BLaER1 (cell line): ENCODE measurements at regions not wholly inside any gene's neighbourhood (a gene's known extent, or its start where the extent isn't known, plus 50 kb on each side); places are given as distances from the start of the nearest gene placed in this dataset.

Experiments
- H3K27ac ChIP-seq: shearing (Covaris generic); formaldehyde crosslinking; 2 replicates; pipeline ENCODE4 v1.8.1; 2022
- H3K27me3 ChIP-seq: shearing (Covaris generic); formaldehyde crosslinking; 2 replicates; pipeline ENCODE4 v1.8.1; 2022
- H3K36me3 ChIP-seq: shearing (Covaris generic); formaldehyde crosslinking; 2 replicates; pipeline ENCODE4 v1.8.1; 2022
- H3K4me1 ChIP-seq: shearing (Covaris generic); formaldehyde crosslinking; 2 replicates; pipeline ENCODE4 v1.8.1; 2022
- H3K4me2 ChIP-seq: shearing (Covaris generic); formaldehyde crosslinking; 2 replicates; pipeline ENCODE4 v1.8.1; 2022
- H3K4me3 ChIP-seq: shearing (Covaris generic); formaldehyde crosslinking; 2 replicates; pipeline ENCODE4 v1.8.1; 2022
- H3K9ac ChIP-seq: shearing (Covaris generic); formaldehyde crosslinking; 2 replicates; pipeline ENCODE4 v1.8.1; 2022
- H3K9me3 ChIP-seq: shearing (Covaris generic); formaldehyde crosslinking; 2 replicates; pipeline ENCODE4 v1.8.1; 2022
- H4K20me1 ChIP-seq: shearing (Covaris generic); formaldehyde crosslinking; 2 replicates; pipeline ENCODE4 v1.8.1; 2022
- Cebpa-rat ChIP-seq: shearing (Covaris generic); IDR thresholded peaks from 2 replicates; pipeline ENCODE4 v1.8.1; 2022

DNA sequence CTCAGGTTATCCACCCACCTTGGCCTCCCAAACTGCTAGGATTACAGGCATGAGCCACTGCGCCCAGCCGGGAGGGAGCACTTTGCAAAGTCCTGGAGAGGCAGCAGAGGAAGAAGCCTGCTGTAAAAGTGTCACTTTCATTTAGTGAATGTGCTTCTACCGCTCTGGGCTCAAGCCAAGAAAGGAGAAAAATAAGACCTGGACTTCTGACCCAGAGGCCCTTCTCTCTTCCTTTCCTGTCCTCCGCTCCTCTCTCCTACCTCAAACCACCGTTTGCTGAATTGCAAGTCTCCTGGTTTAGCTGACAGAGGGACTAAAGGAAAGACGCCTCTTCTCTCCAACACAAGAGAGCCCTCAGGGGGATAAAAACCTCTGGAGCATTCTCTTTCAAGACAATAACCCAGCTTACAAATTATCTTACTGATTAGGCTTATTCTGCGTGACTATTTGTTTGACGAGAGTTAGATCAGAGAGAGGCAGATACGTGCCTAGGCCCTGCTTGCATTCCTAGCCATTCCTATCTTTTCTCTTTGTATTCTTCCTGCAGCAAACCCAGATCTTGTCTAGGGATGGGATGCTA lies 84.2 kb upstream of the SLC22A23 start:
- Histone ChIP-seq H3K36me3 (no peaks in the 10 kb centered on the region), H3K4me1 (peaks cover 40% of the 10 kb centered on the region), H3K27ac (no peak overlapping the region), H4K20me1 (no peaks in the 10 kb centered on the region), H3K9ac (no peak overlapping the region), H3K4me3 (no peak overlapping the region), H3K27me3 (no peaks in the 10 kb centered on the region), H3K4me2 (peak overlapping the region; percentile 58), H3K9me3 (no peaks in the 10 kb centered on the region)
- TF ChIP-seq Cebpa-rat = no peak

DNA sequence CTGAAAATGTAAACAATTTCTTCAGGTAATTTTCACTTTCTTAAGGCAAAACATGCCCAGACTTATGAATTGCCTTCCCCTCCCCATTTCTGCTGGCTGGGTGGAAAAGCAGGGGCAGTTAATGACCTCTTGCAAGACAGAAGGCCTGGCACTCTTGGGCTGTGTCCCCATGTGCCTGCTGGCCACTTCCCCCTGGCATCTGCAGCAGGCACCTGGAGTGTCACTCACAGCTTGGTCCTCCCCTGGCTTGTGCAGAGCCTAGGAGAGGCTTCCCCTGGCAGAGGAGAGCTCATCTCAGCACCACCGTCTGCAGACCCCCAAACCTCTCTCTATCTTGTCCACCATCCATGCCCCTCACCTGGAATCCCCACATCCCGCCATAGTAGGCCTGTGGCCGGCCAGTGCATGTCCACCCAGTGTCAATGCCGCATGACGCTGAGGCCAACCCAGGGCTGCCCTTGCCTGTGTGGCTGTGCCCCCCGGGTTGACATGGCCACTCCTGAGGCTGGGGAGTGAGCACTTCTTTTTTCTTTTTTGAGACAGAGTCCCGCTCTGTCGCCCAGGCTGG lies 83.5 kb upstream of the SLC22A23 start:
- no peak for TF ChIP-seq Cebpa-rat
- no peaks in the 10 kb centered on the region for H4K20me1 ChIP-seq
- H3K27me3 ChIP-seq = no peaks in the 10 kb centered on the region
- peak overlapping the region; percentile 58 for H3K4me2 ChIP-seq
- H3K9me3 ChIP-seq = no peaks in the 10 kb centered on the region
- peaks cover 40% of the 10 kb centered on the region for H3K4me1 ChIP-seq
- no peak overlapping the region for H3K27ac ChIP-seq
- no peak overlapping the region for H3K9ac ChIP-seq
- H3K36me3 ChIP-seq = no peaks in the 10 kb centered on the region
- no peak overlapping the region for H3K4me3 ChIP-seq

DNA sequence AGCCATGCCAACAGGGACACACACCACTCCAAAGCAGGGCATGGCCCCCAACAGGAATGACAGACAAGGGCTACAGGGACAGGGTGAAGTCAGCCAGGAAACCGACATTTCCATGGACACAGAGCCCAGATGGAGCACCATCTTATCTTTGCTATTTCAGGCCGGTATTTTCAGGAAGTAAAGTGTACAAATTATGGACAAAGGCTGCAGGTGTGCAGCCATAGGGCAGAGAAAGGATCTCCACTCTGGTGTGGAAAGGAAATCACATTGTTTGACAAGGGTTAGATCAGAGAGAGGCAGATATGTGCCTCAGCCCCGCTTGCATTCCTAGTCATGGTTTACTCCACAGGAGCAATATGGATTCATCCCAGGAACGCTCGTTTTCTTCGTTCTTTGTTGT lies 81.7 kb upstream of the SLC22A23 start:
- no peak for TF ChIP-seq Cebpa-rat
- Histone ChIP-seq H3K4me1 (peaks cover 40% of the 10 kb centered on the region), H3K9me3 (no peaks in the 10 kb centered on the region), H3K9ac (no peak overlapping the region), H3K4me3 (no peak overlapping the region), H4K20me1 (no peaks in the 10 kb centered on the region), H3K27ac (no peak overlapping the region), H3K36me3 (no peaks in the 10 kb centered on the region), H3K27me3 (no peaks in the 10 kb centered on the region), H3K4me2 (no peak overlapping the region)

DNA sequence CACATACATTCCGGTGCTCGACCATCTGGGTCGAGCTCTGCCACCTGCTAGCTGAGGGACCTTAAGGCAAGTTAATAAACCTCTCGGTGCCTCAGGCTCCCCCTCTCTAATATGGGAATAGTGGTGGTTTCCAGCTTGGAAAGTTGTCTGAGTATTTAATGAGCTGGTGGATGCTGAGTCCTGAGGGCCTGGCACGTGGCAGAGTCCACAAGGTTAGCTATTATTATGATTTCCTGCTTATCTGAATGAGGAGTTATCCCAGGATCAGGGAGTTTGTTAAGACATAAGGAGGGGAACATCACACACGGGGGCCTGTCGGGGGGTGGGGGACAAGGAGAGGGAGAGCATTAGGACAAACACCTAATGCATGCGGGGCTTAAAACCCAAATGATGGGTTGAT lies 80.1 kb upstream of the SLC22A23 start:
- Histone ChIP-seq H3K27me3 (no peaks in the 10 kb centered on the region), H3K9ac (no peak overlapping the region)

DNA sequence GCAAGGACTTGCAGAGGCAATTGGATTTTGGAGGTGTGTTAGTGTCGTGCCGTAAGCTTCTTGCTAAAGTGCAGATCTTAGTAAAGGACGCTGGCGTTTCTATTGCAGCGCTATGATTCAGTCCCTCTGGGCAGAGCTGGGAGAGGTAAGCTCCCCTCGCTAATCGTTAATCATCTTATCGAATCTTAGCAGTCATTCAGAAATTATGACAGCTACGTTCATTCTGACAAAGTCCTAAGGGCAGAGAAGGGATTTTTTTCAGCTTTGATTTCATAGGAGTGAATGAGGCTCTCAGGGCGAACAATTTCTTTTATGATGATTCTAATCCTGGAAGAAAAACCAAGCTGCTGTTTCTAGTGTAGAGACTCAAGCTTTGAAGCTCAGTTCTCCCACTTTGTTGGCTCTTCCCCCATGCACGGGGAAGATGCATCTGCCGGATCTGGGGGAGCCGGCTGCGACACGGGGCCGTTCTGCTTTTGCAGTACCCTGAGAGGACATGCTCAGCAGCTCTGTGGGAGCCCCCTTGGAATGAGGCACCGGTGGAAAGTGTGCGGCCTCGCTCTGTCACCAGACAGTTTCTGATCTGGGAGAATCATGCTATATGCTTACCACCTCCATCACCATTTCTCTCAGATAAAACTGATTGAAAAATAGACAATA lies 79.1 kb upstream of the SLC22A23 start:
- Histone ChIP-seq H3K9ac (no peak overlapping the region), H3K4me1 (peaks cover 30% of the 10 kb centered on the region), H3K27me3 (no peaks in the 10 kb centered on the region), H3K27ac (no peak overlapping the region), H4K20me1 (no peaks in the 10 kb centered on the region), H3K9me3 (no peaks in the 10 kb centered on the region), H3K4me3 (no peak overlapping the region), H3K36me3 (no peaks in the 10 kb centered on the region), H3K4me2 (no peak overlapping the region)
- TF ChIP-seq Cebpa-rat = no peak

More for the DNA sequence above, 80.1 kb upstream of the SLC22A23 start:
- Histone ChIP-seq H3K27ac (no peak overlapping the region), H3K4me1 (peaks cover 31% of the 10 kb centered on the region), H3K4me3 (no peak overlapping the region), H3K9me3 (no peaks in the 10 kb centered on the region), H3K36me3 (no peaks in the 10 kb centered on the region), H3K4me2 (no peak overlapping the region), H4K20me1 (no peaks in the 10 kb centered on the region)
- TF ChIP-seq Cebpa-rat = no peak

DNA sequence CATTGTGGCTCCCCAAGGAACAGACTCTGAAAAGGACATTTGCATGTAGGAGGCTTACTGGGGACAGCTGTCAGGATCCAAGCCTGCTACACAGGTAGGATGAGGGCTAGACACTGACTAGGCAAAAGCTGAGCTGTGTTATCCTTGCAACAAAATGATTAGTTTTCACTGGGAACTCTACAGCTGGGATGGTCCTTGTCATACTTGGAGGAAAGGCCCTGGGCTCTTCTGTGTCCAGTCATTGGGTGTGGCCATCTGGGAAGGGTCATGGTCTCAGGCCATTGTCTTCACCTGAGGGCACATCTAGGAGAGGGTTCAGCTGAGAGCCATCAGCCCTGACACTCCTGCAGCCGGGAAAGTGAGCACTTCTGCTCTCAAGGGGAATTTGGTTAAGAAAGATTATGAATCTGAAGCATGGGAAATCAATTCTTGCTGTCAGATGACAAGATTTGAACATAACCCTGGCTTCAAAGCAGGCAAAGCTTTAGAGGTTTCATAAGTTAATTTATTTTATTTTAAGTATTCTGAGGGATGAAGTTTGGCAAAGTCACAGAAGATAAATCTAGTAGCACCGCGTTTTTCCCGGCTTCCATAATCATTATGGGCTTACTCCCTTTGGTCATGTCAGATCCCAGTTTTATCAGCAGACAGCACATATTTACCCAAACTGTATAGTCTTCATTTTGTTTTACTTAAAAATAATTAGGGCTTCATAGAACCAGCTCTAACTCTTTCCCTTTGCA lies 78.4 kb upstream of the SLC22A23 start:
- Histone ChIP-seq H3K4me1 (peaks cover 30% of the 10 kb centered on the region), H3K27ac (no peak overlapping the region), H3K4me2 (no peak overlapping the region), H3K36me3 (no peaks in the 10 kb centered on the region), H3K4me3 (no peak overlapping the region), H3K9me3 (no peaks in the 10 kb centered on the region), H3K27me3 (no peaks in the 10 kb centered on the region), H4K20me1 (no peaks in the 10 kb centered on the region), H3K9ac (no peak overlapping the region)
- TF ChIP-seq Cebpa-rat = no peak

DNA sequence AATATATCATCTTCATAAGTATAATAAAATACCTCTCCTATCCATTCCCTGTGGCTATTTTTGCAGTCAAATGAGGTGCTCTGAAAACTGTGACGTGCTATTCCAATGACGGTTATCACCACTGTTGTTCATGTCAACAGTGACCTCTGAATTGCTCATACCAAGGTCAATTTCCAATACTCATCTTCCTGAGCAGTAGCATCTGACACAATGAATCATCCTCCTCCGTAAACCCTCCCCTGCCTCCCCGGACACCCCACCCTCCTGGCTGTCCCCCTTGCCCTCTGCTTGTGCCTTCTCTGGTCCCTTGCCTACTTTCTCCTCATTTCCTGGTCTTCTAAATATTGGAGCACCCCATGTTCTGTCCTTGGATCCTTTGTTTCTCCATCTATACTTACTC lies 77.7 kb upstream of the SLC22A23 start:
- H3K27ac ChIP-seq = no peak overlapping the region
- H4K20me1 ChIP-seq = no peaks in the 10 kb centered on the region
- no peak overlapping the region for H3K9ac ChIP-seq

DNA sequence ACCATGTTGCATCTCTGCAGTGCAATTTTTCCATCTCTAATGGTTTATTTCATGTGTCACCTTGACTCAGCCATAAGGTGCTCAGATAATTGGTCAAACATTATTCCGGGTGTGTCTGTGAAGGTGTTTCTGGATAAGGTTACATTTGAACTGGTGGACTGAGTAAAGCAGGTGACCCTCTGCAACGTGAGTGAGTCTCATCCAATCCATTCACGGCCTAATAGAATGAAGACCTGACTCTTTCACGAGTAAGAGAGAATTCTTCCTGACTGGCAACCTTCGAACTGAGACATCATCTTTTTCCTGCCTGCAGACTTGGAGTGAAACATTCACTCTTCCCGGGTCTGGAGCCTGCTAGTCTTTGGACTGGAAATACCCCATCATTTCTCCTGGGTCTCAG lies 77.1 kb upstream of the SLC22A23 start:
- no peaks in the 10 kb centered on the region for H3K27me3 ChIP-seq
- H3K4me3 ChIP-seq = no peak overlapping the region
- no peak overlapping the region for H3K4me2 ChIP-seq
- no peaks in the 10 kb centered on the region for H3K9me3 ChIP-seq
- H3K4me1 ChIP-seq = peaks cover 22% of the 10 kb centered on the region
- no peak for TF ChIP-seq Cebpa-rat
- no peak overlapping the region for H3K9ac ChIP-seq
- H3K27ac ChIP-seq = no peak overlapping the region
- no peaks in the 10 kb centered on the region for H4K20me1 ChIP-seq
- H3K36me3 ChIP-seq = no peaks in the 10 kb centered on the region

More for the DNA sequence above, 77.7 kb upstream of the SLC22A23 start:
- no peak overlapping the region for H3K4me2 ChIP-seq
- H3K27me3 ChIP-seq = no peaks in the 10 kb centered on the region
- peaks cover 28% of the 10 kb centered on the region for H3K4me1 ChIP-seq
- no peaks in the 10 kb centered on the region for H3K36me3 ChIP-seq
- no peak for TF ChIP-seq Cebpa-rat
- H3K9me3 ChIP-seq = no peaks in the 10 kb centered on the region
- H3K4me3 ChIP-seq = no peak overlapping the region

DNA sequence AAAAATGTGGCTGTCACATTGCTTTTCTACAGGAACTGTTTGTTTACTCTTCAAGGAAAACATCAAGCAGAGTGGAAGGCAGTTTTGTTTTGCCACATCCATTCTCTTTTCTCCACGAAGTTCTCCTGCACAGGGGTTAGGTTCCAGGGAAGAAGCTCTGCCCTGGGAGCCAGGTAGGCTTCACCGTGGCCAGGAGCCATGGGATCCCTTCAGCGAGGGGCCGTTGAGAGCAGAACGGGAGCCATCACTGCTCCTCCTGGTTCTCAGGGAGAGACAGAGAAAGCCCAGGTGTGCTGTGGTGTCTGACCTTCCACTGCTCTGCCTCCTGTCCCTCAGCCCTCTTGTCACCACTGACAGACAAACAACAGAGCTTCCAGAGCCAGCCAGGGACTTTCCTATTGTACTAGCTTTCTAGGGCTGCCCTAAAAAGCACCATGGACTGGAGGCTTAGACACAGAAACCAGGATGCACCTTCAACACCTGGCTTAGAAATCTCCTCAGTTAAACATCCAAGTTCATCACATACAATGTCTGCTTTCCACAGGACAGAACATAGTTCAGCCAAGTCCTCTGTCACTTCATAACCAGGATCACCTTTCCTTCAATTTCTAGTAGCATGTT lies 75.6 kb upstream of the SLC22A23 start:
- Histone ChIP-seq H3K4me3 (no peak overlapping the region), H3K27me3 (no peaks in the 10 kb centered on the region), H3K9ac (no peak overlapping the region), H3K4me2 (no peak overlapping the region), H3K4me1 (peaks cover 16% of the 10 kb centered on the region), H3K36me3 (no peaks in the 10 kb centered on the region), H3K27ac (no peak overlapping the region), H3K9me3 (no peaks in the 10 kb centered on the region), H4K20me1 (no peaks in the 10 kb centered on the region)
- TF ChIP-seq Cebpa-rat = no peak
